HG03045 (cell line): ENCODE measurements at regions not wholly inside any gene's neighbourhood (a gene's known extent, or its start where the extent isn't known, plus 50 kb on each side); places are given as distances from the start of the nearest gene placed in this dataset.
"Not testable (repeated sequence)": the region's sequence is repeated elsewhere in the genome, so short reads cannot be mapped to it uniquely, and the experiment has no call there.

Experiments used
- ATAC-seq: cut with Tn5 transposase; IDR thresholded peaks from one replicate; pipeline ENCODE4 v1.9.1; 2021; ENCODE audit warnings: mild to moderate bottlenecking, moderate library complexity; ENCODE audit not compliant: unreplicated experiment

DNA sequence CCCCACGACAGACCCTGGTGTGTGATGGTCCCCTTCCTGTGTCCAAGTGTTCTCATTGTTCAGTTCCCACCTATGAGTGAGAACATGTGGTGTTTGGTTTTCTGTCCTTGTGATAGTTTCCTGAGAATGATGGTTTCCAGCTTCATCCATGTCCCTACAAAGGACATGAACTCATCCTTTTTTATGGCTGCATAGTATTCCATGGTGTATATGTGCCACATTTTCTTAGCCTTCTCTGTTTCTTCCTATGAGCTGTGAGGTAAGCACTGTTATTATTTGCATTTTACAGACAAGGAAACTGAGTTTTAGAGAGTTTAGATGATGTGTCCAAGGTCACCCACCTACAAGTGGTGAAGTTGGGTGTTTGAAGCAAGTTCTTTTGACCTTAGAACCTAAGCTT lies 51.1 kb upstream of the BNC1 start:
- not testable (repeated sequence) for ATAC-seq

DNA sequence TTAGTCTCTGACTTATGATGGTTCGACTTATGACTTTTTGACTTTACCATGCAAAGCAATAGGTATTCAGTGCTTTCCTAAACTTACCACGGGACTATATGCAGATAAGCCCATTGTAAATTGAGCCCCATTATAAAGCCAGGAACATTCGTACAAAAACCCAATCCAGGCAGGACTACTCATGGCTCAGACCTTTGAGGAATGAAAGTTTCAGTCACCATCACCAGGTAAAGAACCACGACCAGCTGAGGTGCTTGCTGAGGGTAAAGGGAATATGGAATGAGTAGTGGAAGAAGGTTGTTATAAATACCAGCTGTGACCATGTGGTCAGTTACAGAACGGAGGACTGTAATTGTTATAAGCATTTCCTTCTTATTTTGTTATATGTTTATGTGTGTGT lies 54.9 kb upstream of the BNC1 start:
- ATAC-seq: no peak

DNA sequence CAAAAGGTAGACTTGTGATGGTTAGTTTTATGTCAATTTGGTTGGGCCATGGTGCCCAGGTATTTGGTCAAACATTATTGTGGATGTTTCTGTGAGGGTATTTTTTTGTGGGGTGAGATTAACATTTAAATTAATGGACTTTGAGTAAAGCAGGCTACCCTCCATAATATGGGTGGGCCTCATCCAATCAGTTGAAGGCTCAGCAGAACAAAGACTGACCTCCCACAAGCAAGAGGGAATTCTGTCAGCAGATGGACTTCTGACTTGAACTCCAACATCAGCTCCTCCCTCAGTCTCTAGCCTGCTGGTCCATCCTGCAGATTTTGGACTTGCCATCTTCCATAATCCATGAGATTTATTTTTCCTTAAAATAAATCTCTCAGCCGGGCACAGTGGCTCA lies 55.6 kb upstream of the BNC1 start:
- ATAC-seq: no peak

DNA sequence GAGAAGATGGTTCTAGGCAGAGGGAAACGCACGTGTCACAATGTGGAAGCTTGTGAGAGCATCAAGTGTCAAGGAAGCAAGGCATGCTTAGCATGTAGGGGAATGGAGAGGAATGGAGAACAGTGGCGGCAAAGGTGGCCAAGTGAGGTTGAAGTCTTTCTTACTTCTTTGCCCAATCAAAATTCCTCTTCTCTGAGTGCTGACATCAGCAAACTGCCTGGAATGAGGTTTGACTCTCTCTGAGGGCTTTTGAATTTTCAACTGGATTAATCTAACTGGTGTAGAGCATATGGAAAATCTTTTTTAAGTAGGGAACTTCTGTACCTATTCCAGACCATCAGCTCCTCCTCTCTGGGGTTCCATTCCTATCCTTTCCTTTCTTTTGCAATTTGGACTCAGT lies 61.9 kb upstream of the BNC1 start:
- no peak for ATAC-seq

DNA sequence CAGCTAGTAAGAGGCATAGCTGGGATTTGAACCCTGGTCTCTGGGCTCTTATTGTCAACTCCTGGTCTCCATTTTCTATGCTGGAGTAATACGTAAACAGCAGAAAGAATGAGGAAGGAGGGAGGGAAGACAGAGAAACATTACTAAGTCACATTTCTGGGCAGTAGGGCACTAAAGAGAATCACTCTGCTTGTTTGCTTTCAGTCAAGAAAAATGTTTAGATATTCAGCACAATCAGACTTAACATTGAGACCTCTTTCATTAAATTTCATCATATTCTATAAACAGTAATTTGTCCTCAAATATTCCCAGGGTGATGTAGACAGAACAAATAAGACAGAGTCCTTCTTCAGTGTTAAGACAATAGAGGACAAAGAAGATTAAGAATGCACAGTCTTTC lies 67.7 kb upstream of the BNC1 start:
- no peak for ATAC-seq

DNA sequence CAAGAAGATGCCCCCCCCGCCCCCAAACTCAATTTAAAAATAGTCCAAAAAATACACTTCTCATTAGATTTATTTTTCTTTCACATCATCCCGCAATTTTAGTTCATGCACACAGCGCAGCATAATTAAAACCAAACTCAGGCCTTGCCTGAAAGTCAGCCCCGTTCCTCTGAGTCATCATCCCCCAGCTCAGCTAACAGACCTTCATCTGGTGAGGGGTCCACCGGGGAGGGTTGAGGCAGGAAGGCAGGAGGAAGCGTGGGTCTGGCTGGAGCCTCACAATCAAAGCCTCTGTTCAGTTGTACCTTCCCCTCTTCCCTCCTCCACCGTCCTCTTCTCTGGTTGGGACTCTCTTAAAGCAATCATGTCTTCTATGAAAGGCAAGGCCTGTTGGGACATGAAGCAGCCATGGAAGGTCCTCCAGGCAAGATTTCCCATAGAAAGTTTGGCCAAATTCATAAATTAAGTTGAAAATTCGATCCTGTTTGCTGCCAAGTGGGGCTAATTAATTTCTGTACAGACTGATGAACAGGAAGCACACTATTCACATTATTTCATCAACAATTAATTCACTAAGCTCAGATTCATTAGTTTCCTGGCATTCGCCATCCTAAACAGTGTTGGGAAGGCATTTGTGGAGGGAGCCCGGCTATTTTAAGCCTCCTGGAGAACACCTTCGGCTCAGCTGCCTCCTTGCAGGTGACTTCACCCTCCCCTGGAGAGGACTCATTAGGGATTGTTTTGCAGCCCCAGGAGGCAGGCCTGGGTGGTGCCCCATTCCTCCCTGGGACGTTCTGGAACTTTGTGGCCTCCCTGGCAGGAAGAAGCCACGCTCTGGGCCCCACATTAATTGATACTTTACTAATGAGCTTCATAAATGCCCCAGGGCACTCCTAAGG lies 72.3 kb upstream of the BNC1 start:
- no peak for ATAC-seq

DNA sequence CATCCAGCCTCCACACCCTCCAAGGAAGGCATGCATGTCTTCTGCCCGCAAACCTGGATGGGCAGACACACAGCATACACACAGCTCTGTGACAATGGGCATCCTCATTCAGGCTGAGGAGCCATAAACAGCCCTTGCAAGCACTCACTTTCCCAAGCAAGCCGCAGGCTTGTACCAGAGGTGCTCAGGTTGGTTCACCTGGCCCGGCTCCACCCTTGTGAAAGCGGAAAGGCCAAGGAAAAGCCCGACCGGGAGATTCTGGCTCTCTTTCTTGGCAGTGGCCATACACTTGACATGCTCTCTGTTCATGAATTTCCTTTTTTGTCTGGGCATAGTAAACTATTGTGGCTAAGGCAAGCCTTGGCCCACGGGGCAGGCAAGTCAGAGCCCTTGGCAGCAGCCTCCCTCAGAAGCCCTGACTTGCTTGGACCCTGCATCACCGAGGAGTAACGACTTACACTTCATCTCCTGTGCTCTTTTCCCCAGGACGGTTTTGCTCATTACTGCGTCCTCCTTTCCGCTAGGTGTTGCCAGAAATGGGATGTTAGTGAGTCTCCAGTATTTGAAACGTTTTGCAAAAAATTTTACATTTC lies 74.6 kb upstream of the BNC1 start:
- ATAC-seq: no peak

DNA sequence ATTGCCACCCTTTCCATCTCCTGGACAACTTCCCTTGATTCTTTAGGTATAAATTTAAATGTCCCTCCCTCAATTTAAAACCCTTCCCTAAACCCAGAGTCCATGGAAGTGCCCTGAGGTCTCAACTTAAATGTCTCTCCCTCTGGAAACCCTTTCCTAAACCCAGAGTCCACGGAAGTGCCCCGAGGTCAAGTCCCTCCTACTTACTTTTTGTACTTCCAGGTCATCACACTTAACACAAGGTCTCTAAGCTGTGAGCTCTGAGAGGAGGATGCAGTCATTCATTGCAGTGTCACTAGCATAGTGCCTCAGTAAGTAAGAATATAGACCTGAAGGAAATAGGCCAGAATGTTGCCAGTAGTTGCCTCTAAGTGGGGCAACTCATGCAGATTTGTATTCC lies 78.2 kb upstream of the BNC1 start:
- ATAC-seq: no peak

DNA sequence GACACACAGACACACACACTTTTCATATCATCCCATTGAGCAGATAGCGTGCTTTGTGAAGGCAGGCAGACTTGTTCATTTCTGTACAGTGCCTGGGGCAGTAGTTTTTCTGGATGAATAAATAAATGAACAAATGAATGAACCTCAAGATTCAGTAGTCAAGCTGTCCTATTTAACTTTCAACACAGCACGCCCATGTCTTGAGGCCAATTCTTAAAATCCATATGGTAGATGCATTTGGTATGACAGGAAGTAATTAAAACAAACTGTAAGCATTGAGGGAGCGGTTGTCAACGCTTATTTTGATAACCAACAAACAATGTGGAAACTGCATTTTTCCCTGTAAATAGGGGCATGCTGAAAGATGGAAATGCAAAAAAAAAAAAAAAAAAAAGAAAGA lies 80.0 kb upstream of the BNC1 start:
- ATAC-seq: no peak

DNA sequence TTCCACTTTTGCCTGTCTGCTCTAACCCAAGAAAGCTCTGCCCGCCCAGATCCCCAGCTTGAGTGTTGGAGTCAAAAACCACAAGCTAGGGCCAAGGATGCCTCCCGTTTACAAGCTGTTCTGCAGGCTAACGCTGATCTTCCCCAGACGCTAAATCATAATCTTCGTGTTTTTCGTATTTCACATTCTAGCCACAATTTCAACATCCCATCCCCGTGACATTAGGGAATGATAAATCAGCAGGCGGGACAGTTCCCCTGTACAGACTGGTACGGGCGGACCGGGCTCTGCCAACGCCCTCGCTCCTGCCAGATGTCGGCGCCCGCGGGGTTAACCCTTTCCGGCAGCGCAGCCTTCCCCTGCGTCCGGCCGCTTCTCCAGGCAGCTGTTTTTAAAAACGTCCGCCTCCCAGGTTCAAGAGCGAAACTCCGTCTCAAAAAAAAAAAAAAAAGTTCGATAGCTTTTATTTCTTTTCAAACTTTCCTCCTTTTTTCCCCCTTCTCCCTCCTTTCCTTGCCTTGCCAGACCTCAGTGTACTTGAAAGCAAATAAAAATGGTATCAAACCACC lies 81.0 kb upstream of the BNC1 start:
- ATAC-seq: no peak

DNA sequence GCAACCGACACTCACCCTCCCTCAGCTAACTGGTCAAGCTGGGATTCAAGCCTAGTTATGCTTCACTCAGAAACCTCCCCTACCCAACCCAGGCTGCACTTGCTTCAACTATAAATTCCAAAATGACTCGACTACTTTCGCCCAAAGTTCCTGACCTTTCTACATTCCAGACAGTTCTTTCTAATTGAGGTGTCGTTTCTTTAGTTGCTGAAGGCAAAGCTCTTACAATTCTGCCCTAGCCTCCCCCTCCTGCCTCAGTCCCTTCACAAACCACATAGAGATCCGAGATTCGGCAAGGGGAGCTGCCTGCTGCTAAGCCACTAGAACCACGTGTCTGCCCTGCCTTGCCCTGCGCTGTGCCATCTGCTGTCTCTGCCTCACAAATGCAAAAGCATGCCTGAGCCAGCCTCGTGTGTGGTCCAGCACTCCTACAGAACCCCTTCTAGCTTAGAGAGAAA lies 74.7 kb upstream of the SH3GL3 start:
- no peak for ATAC-seq

DNA sequence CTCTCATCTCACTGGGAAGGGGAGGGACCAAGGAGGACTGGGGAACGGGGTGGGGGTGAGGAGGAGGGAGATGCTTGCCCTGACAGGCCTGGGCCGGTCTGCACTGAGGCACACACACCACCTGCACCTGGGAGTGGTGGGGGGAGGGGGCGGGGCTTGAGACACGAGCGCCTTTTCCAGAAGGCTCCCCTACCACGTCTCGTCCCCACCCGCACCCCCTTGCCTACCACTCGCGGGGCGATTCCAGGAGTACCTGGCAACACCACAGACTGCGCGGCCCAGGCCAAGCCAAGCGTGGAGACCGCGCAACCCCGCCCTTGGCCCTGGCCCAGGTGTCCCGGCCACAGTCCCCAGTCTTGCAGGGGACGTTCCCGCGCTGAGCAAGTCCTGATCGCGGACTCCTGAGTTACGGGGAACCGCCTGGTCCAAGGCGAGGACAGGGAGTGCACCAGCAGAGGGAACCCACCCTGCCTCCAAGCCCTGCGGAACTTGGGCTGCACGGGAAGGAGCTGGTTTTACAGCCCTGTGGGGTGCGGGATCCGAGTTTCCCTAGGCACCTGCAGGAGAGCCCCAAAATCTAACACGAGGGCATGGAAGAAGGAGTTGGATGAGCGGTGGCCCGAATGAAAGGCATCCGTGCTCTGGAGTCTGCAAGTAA lies 68.1 kb upstream of the SH3GL3 start:
- ATAC-seq: no peak

DNA sequence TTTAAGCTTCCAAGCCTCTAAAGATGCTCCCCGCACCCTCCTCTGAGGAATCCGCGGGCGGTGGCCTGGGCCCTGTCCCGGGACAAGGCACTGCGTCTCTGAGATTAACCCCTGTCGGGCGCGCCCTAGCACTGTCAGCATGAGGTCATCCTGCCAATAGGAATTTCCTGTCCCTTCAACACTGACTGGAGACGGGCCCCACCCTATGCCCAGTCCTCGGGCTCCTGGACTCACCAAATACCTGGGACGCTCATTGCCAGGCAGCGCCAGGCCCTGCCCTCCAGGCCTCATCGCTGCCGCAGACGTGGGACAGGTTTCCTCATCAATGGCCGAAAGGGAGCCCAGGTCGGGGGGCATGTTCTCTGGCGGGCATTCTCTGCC lies 67.6 kb upstream of the SH3GL3 start:
- ATAC-seq: no peak

DNA sequence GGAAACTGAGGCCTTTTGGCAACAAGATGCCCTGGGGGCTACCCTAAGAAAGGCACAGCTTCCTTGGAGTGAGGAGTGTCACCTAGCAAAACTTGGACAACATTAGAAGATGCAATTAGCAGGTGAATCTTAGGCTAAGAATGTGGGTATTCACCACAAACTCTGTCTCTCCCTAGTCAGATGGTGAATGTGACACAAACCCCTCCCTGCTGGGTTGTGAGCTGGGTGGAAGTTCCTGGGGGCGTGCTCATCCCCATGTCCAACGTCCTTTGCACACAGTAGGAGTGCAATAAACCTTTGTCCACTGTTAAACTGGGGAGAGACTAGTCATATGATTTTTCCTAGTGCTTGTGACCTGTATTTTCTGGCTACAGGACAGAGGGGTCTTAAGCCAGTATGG lies 67.1 kb upstream of the SH3GL3 start:
- no peak for ATAC-seq

DNA sequence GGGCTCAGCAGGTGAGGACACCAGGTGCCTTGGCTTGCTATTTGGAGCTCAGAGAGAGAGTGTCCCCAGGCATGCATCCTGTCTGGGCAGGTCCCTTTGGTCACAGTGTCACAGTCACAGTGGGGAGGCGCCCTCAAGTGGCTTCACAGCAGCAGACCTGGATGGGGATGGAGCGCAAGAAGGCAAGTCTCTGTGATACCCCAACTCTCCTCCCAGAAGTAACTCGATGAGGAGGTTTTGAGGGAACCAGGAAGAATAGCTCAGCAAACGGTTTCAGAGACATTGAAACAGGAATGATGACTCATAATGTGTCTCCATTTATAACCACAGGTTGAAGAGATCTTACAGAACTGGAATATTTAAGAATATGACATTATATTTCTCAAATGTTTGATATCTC lies 66.5 kb upstream of the SH3GL3 start:
- peak; percentile 57 for ATAC-seq

DNA sequence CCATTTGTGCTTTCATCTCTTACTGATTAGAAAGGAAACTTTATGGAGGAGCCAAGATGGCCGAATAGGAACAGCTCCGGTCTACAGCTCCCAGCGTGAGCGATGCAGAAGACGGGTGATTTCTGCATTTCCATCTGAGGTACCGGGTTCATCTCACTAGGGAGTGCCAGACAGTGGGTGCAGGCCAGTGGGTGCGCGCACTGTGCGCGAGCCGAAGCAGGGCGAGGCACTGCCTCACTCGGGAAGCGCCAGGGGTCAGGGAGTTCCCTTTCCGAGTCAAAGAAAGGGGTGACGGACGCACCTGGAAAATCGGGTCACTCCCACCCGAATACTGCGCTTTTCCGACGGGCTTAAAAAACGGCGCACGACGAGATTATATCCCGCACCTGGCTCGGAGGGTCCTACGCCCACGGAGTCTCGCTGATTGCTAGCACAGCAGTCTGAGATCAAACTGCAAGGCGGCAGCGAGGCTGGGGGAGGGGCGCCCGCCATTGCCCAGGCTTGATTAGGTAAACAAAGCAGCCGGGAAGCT lies 63.5 kb upstream of the SH3GL3 start:
- ATAC-seq: not testable (repeated sequence)

DNA sequence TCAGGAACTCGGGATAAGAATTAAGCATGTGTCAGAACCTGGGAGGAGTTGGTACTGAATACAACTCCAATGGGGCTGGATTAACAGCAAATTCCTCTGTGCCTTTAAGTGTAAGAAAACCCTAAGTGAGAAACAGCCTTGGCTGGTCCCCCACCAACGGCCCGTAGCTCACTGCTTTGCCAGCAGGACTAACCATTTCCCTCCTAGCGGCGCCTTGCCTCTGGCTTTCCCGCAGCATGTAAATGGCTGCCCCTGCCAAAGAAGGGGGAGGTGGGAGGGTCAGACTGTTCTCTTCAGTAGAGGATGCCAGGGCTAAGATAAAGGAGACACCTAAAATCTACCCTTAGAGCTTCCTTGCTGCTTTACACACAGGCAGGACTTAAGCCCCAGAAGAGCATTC lies 51.0 kb upstream of the SH3GL3 start:
- ATAC-seq: no peak
